HG02852 (cell line): ENCODE measurements at regions not wholly inside any gene's neighbourhood (a gene's known extent, or its start where the extent isn't known, plus 50 kb on each side); places are given as distances from the start of the nearest gene placed in this dataset.
"Not testable (repeated sequence)": the region's sequence is repeated elsewhere in the genome, so short reads cannot be mapped to it uniquely, and the experiment has no call there.

Experiments used
- ATAC-seq: cut with Tn5 transposase; IDR thresholded peaks from one replicate; pipeline ENCODE4 v1.9.1; 2021; ENCODE audit warnings: mild to moderate bottlenecking, moderate library complexity; ENCODE audit not compliant: unreplicated experiment

GRCh38 chr10:9052767-9053166, 998.3 kb downstream of the GATA3 start:
- ATAC-seq, result no peak

GRCh38 chr10:9056521-9056920, 1002.0 kb downstream of the GATA3 start:
- ATAC-seq, result no peak

GRCh38 chr10:9057293-9057692, 1002.8 kb downstream of the GATA3 start:
- ATAC-seq, result not testable (repeated sequence)

- ATAC-seq, result no peak
These were observed 1005.8 kb downstream of the GATA3 start for GRCh38 chr10:9060314-9060713.

- ATAC-seq, result no peak
These were observed 1007.4 kb downstream of the GATA3 start for GRCh38 chr10:9061871-9062270.

GRCh38 chr10:9066152-9066551, 1011.7 kb downstream of the GATA3 start:
- ATAC-seq, result no peak

- no peak for ATAC-seq
These were observed 1013.5 kb downstream of the GATA3 start for GRCh38 chr10:9068003-9068402.

GRCh38 chr10:9069136-9069535, 1014.6 kb downstream of the GATA3 start:
- ATAC-seq, result no peak

GRCh38 chr10:9075420-9075819, 1020.9 kb downstream of the GATA3 start:
- no peak for ATAC-seq

- ATAC-seq, result no peak
These were observed 1021.6 kb downstream of the GATA3 start for GRCh38 chr10:9076066-9076465.

- ATAC-seq, result no peak
These were observed 1026.8 kb downstream of the GATA3 start for GRCh38 chr10:9081253-9081652.

- no peak for ATAC-seq
These were observed 1027.5 kb downstream of the GATA3 start for GRCh38 chr10:9081961-9082360.

- ATAC-seq, result no peak
These were observed 1037.1 kb downstream of the GATA3 start for GRCh38 chr10:9091530-9092093.

- no peak for ATAC-seq
These were observed 1041.8 kb downstream of the GATA3 start for GRCh38 chr10:9096288-9096687.

GRCh38 chr10:9097206-9097990, 1042.9 kb downstream of the GATA3 start:
- ATAC-seq, result no peak

- no peak for ATAC-seq
These were observed 1043.5 kb downstream of the GATA3 start for GRCh38 chr10:9097991-9098306.

GRCh38 chr10:9102026-9102425, 1047.5 kb downstream of the GATA3 start:
- ATAC-seq, result no peak

- ATAC-seq, result no peak
These were observed 1048.8 kb downstream of the GATA3 start for GRCh38 chr10:9103301-9103700.

- ATAC-seq, result no peak
These were observed 1057.5 kb downstream of the GATA3 start for GRCh38 chr10:9111976-9112375.

GRCh38 chr10:9126728-9127127, 1072.2 kb downstream of the GATA3 start:
- ATAC-seq, result no peak

- no peak for ATAC-seq
These were observed 1082.9 kb downstream of the GATA3 start for GRCh38 chr10:9137368-9137767.

- not testable (repeated sequence) for ATAC-seq
These were observed 1084.3 kb downstream of the GATA3 start for GRCh38 chr10:9138829-9139228.

- ATAC-seq, result no peak
These were observed 1085.9 kb downstream of the GATA3 start for GRCh38 chr10:9140373-9140772.
